ENCODE measurements at regions not wholly inside any gene's neighbourhood (a gene's known extent, or its start where the extent isn't known, plus 50 kb on each side); places are given as distances from the start of the nearest gene placed in this dataset.

DNA sequence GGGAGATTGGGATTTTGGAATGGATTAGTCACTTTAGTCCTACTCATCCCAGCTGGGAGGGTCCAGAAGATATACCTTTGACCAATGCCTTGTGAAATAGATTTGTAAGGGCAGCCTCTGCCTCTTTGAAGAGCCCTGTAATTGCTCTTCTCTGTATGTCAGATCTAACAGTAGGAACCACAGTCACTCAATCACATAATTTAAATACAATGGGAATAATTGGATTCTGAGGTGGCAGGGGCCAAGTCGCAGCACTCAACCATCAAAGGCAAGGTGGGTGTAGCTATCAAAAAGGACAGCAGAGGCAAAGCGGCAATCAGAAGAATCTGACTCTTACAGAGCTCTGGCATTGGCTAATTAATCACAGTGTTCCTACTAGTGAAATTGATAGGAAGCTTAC lies 650.9 kb upstream of the ANKRD30A start:
- TF ChIP-seq, protein P1, sequence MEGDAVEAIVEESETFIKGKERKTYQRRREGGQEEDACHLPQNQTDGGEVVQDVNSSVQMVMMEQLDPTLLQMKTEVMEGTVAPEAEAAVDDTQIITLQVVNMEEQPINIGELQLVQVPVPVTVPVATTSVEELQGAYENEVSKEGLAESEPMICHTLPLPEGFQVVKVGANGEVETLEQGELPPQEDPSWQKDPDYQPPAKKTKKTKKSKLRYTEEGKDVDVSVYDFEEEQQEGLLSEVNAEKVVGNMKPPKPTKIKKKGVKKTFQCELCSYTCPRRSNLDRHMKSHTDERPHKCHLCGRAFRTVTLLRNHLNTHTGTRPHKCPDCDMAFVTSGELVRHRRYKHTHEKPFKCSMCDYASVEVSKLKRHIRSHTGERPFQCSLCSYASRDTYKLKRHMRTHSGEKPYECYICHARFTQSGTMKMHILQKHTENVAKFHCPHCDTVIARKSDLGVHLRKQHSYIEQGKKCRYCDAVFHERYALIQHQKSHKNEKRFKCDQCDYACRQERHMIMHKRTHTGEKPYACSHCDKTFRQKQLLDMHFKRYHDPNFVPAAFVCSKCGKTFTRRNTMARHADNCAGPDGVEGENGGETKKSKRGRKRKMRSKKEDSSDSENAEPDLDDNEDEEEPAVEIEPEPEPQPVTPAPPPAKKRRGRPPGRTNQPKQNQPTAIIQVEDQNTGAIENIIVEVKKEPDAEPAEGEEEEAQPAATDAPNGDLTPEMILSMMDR (IDR thresholded peaks at IDR 0.05) = no peak
- no peak for TF ChIP-seq POLR2A (IDR thresholded peaks at IDR 0.05)
